AG09319 (cell line): ENCODE measurements at regions not wholly inside any gene's neighbourhood (a gene's known extent, or its start where the extent isn't known, plus 50 kb on each side); places are given as distances from the start of the nearest gene placed in this dataset.

Source experiments
- DNase-seq: peaks from one replicate; pipeline ENCODE4 v3.0.0-alpha.2; 2010; ENCODE audit warnings: low read depth; ENCODE audit errors: extremely low read depth
- CTCF ChIP-seq: IDR thresholded peaks from 2 replicates; pipeline ENCODE4 v1.5.1; 2011; ENCODE audit warnings: low read depth, mild to moderate bottlenecking, inconsistent platforms, low read length, moderate library complexity

GRCh38 chr3:159860269-159861116 is 128.1 kb upstream of the IL12A start:
- DNase-seq: no peak
- TF ChIP-seq CTCF: no peak

DNA sequence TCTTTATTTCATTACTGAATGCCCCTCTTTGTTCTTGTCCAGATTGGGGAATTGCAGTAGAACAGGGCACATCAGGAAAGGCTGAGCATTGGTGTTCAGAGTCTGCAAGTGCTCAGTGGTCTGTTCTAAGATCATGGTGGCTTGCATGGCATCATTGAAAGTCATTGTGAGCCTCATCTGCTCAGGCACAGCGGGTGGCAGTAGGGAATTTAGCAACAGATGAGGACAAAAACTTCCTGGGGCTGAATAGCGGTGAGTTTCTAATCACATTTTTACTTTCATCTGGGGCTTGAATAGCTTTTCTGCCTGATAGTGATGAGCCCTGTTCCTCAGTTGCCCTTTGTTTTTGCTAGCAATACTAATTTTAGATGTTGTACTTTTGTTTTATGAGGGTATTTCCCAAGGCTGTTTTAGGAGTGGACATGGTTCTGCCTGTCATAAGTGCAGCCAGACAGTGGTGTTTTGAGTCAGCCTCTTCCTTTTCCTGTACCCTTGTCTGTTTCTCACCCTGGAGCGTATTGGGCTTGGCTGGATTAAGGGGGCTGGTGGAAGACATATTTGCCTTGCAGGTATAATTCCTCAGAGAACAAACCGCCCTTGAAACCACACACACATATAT is 127.2 kb upstream of the IL12A start:
- DNase-seq: no peak
- TF ChIP-seq CTCF: no peak

- no peak for DNase-seq
- peak; percentile 2; the same call in 1 of the 2 replicates for TF ChIP-seq CTCF
Measured at GRCh38 chr3:159865041-159865579, 123.5 kb upstream of the IL12A start.

DNA sequence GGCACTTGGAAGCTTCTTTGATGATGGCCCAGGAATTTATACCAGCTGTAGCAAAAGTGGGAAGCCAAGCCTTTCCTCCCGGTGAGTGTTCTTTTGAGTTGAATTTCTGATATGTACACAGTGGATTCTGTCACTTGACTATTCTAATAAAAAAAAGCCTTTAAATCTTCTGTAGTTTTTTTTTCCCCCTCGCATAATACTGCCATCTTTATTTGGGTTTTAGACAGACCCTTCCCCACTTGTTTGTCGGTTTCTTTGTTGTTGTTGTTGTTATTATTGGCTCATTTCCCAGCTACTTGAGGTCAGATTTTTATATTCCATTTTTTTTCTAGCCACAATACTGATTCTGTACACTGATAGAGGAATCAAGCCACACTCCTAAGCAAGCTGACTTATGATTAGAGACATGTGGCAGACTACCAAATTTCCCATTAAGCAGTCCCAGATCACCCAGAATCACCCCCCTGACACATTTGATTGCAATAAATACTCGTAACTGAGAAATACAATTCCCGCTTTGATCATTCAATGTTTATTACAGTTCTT is 122.4 kb upstream of the IL12A start:
- no peak for TF ChIP-seq CTCF
- no peak for DNase-seq

- no peak for TF ChIP-seq CTCF
- no peak for DNase-seq
Measured at GRCh38 chr3:159867372-159867771, 121.3 kb upstream of the IL12A start.

DNA sequence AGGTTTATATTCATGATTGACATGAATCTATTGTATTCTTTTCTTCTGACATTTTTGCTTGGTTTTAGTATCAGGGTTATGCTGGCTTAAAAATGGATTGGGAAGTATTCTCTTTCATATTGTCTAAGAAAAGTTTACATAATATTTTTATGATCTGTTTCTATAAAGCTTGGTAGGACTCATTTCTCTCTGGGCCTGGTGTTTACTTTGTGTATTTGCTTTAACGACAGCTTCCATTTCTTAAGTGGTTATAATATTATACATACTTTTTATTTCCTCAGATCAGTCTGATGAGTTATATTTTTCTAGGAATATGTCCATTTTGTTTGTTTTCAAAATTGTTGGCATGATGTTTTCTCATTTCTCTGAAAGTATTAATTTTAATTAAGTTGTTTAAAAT is 117.9 kb upstream of the IL12A start:
- no peak for TF ChIP-seq CTCF
- DNase-seq: no peak
